Activated CD4-positive, alpha-beta T cell treated with anti-CD3 and anti-CD28 coated beads, Interleukin-10, Interleukin-2, amounts not matched to agents 100 ng/mL and 50 ng/mL, durations not matched to agents 16 hours and 8 hours (primary cell): ENCODE measurements at regions not wholly inside any gene's neighbourhood (a gene's known extent, or its start where the extent isn't known, plus 50 kb on each side); places are given as distances from the start of the nearest gene placed in this dataset.
"Not testable (repeated sequence)": the region's sequence is repeated elsewhere in the genome, so short reads cannot be mapped to it uniquely, and the experiment has no call there.

Source experiments
- DNase-seq: peaks from one replicate; pipeline ENCODE4 v3.0.0-alpha.2; 2020

GRCh38 chr11:134978388-134979088 is 566.5 kb upstream of the B3GAT1 start:
- DNase-seq, result no peak

GRCh38 chr11:134976551-134976950 is 564.5 kb upstream of the B3GAT1 start:
- no peak for DNase-seq

GRCh38 chr11:134975866-134976376 is 563.9 kb upstream of the B3GAT1 start:
- DNase-seq, result no peak

GRCh38 chr11:134973801-134974200 is 561.8 kb upstream of the B3GAT1 start:
- DNase-seq, result no peak

GRCh38 chr11:134971381-134971780 is 559.3 kb upstream of the B3GAT1 start:
- DNase-seq, result no peak

GRCh38 chr11:134967746-134968145 is 555.7 kb upstream of the B3GAT1 start:
- DNase-seq, result no peak

- DNase-seq, result not testable (repeated sequence)
Measured at GRCh38 chr11:134961386-134961785, 549.3 kb upstream of the B3GAT1 start.

- no peak for DNase-seq
Measured at GRCh38 chr11:134958870-134959269, 546.8 kb upstream of the B3GAT1 start.

GRCh38 chr11:134958336-134958640 is 546.2 kb upstream of the B3GAT1 start:
- no peak for DNase-seq

- DNase-seq, result no peak
Measured at GRCh38 chr11:134957540-134958335, 545.7 kb upstream of the B3GAT1 start.

- DNase-seq, result no peak
Measured at GRCh38 chr11:134956450-134957210, 544.6 kb upstream of the B3GAT1 start.

- not testable (repeated sequence) for DNase-seq
Measured at GRCh38 chr11:134955970-134956369, 543.9 kb upstream of the B3GAT1 start.

GRCh38 chr11:134955281-134955680 is 543.2 kb upstream of the B3GAT1 start:
- DNase-seq, result no peak

GRCh38 chr11:134954456-134954855 is 542.4 kb upstream of the B3GAT1 start:
- not testable (repeated sequence) for DNase-seq

- DNase-seq, result not testable (repeated sequence)
Measured at GRCh38 chr11:134953417-134953970, 541.5 kb upstream of the B3GAT1 start.

GRCh38 chr11:134951305-134951700 is 539.3 kb upstream of the B3GAT1 start:
- no peak for DNase-seq

- no peak for DNase-seq
Measured at GRCh38 chr11:134950692-134951304, 538.8 kb upstream of the B3GAT1 start.

- DNase-seq, result no peak
Measured at GRCh38 chr11:134949121-134950090, 537.4 kb upstream of the B3GAT1 start.

GRCh38 chr11:134947556-134947955 is 535.5 kb upstream of the B3GAT1 start:
- no peak for DNase-seq

GRCh38 chr11:134945993-134946392 is 534.0 kb upstream of the B3GAT1 start:
- no peak for DNase-seq

- no peak for DNase-seq
Measured at GRCh38 chr11:134944986-134945385, 532.9 kb upstream of the B3GAT1 start.
